ENCODE measurements at regions not wholly inside any gene's neighbourhood (a gene's known extent, or its start where the extent isn't known, plus 50 kb on each side); places are given as distances from the start of the nearest gene placed in this dataset.
"Not testable (repeated sequence)": the region's sequence is repeated elsewhere in the genome, so short reads cannot be mapped to it uniquely, and the experiment has no call there.

DNA sequence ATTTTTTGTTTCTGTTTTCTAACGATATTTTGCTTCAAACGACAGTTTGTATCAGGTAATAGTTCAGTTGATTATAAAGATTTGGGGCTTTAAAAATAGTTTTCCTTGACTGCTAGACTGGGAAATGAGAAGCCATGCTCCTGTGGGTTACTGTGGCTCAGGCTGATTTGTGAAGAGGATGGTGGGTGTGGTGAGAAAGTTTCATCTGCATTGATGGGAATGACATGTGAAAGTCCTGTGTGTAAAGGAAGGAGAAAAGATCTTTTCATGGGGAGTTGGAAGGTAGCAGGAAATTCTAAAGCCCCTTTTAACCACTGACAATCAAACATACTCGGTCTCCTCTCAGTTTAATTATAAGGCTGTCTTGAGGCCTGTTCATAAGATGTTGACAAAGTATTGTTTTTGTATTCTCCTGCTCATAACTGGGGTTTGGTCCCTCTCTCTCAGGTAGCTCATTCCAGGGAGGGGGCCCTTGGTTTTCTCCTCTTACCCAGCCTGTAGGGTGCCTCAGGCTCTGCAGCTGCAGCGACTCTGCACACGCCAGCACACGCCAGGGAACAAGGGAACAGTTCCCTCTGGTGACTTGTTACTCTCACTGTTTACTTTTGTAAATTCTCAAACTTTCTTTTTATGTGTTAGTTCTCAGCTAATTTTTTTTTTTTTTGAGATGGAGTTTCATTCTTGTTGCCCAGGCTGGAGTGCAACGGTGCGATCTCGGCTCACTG is 91.6 kb downstream of the CARTPT start:
- Histone ChIP-seq H3K36me3 (no peaks in the 10 kb centered on the region), H3K4me3 (no peak overlapping the region; a peak in 1 of 20 replicates), H3K4me1 (peaks cover 17 to 23% (median 21%) of the 10 kb centered on the region in 10 experiments), H3K27ac (peak overlapping the region in 3 of 11 experiments; percentile 9 to 38 (median 14); a peak in 3 of 22 replicates), H3K27me3 (no peaks in the 10 kb centered on the region), H3K9ac (peak overlapping the region in 3 of 11 experiments; percentile 14 to 17 (median 14); a peak in 1 of 22 replicates), H3K4me2 (peak overlapping the region; percentile 60 to 88 (median 84)), H3K9me3 (replicated peaks in 1 of 11) (no peaks in the 10 kb centered on the region), H4K20me1 (no peaks in the 10 kb centered on the region)
- TF ChIP-seq Cebpa-rat (IDR thresholded peaks at IDR 0.05) = no peak

DNA sequence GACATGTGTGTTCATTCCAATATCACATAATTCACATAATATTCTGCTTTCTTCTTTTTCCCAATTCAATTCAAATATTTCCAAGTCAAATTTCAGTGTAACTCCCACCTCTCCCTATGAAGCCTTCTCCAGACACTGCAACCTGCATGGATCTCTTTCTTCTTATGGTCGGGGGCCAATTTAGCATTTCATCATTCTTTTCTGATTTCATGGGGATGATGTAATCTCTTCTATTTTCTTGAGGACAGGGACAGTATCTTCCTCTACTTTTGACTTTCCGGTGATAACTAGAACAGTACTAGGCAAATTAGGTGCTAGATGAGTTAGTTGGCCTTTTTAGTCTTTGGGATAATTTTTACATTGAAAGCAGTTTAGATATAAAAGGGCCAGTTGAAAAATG is 92.7 kb downstream of the CARTPT start:
- H3K27ac ChIP-seq = no peak overlapping the region
- H3K4me2 ChIP-seq = no peak overlapping the region
- no peak for TF ChIP-seq Cebpa-rat (IDR thresholded peaks at IDR 0.05)
- H3K9ac ChIP-seq = no peak overlapping the region
- no peak overlapping the region for H3K4me3 ChIP-seq
- H4K20me1 ChIP-seq = no peaks in the 10 kb centered on the region
- no peaks in the 10 kb centered on the region for H3K36me3 ChIP-seq
- H3K9me3 ChIP-seq (replicated peaks in 1 of 11) = no peaks in the 10 kb centered on the region
- H3K4me1 ChIP-seq = peaks cover 17 to 23% (median 21%) of the 10 kb centered on the region in 10 experiments
- H3K27me3 ChIP-seq = no peaks in the 10 kb centered on the region

DNA sequence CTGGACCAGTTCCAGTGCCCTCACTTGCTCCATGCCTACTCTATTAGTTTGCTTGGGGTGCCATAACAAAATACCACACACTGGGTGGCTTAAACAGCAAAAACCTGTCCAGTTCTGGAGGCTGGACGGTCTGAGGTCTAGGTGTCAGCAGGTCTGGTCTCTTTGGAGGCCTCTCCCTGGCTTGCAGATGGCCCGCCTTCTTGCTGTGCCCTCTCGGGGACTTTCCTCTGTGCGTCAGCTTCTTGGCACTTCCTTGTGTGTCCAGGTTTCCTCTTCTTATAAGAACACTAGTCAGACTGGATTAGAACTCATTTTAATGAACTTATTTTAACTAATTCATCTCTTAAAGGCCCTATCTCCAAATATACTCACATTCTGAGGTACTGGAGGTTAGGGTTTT is 97.2 kb downstream of the CARTPT start:
- Histone ChIP-seq H3K9ac (no peak overlapping the region), H3K36me3 (no peaks in the 10 kb centered on the region), H3K27me3 (no peaks in the 10 kb centered on the region), H3K4me2 (no peak overlapping the region), H3K27ac (no peak overlapping the region), H4K20me1 (no peaks in the 10 kb centered on the region), H3K4me3 (no peak overlapping the region), H3K4me1 (peaks cover 0 to 2% (median under 1%) of the 10 kb centered on the region in 10 experiments; a peak in 12 of 20 replicates), H3K9me3 (replicated peaks in 1 of 11) (peaks cover 7 to 19% (median 10%) of the 10 kb centered on the region in 11 experiments; a peak in 19 of 22 replicates)
- TF ChIP-seq Cebpa-rat (IDR thresholded peaks at IDR 0.05) = no peak

DNA sequence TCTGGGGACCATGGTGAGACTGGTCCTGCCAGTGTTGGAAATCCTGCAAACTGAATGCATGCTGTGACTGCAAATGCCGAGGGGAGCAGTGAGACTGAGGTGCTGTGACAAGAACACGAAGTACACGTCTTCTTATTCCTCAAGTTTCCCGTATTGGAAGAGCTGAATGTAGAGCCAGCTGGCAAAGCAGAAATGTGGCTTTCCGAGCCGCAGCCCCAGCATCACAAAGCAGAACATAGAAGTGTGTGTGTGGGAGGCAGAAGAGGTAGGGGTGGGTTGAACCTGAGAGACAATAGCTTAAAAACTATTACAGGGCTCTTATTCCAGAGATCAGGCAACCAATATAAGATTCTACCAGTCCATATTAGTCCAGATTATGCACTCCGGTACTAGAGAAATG is 98.8 kb downstream of the CARTPT start:
- Histone ChIP-seq H3K9me3 (replicated peaks in 1 of 11) (peaks cover 11 to 34% (median 20%) of the 10 kb centered on the region in 11 experiments; a peak in 20 of 22 replicates), H3K4me3 (no peak overlapping the region), H3K4me1 (no peaks in the 10 kb centered on the region), H3K9ac (no peak overlapping the region), H3K4me2 (no peak overlapping the region), H3K36me3 (no peaks in the 10 kb centered on the region), H4K20me1 (no peaks in the 10 kb centered on the region), H3K27ac (no peak overlapping the region), H3K27me3 (no peaks in the 10 kb centered on the region)
- no peak for TF ChIP-seq Cebpa-rat (IDR thresholded peaks at IDR 0.05)

DNA sequence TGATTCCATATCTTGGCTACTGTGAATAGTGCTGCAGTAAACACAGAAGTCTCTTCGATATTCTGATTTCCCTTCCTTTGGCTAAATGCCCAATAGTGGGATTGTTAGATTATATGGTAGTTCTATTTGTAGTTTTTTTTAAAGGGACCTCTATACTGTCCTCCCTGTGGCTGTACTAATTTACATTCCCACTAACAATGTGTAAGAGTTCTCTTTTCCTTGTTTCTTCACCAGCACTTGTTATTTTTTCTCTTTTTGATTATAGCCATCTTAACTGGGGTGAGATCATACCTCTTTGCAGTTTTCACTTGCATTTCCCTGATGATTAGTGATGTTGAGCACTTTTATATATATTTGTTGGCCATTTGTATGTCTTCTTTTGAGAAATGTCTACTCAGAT is 102.0 kb downstream of the CARTPT start:
- Histone ChIP-seq H3K27ac (no peak overlapping the region), H3K4me2 (no peak overlapping the region), H3K27me3 (no peaks in the 10 kb centered on the region), H4K20me1 (no peaks in the 10 kb centered on the region), H3K4me3 (no peak overlapping the region), H3K36me3 (no peaks in the 10 kb centered on the region; a peak in 1 of 22 replicates), H3K9me3 (replicated peaks in 1 of 11) (peaks cover 28 to 65% (median 36%) of the 10 kb centered on the region in 11 experiments), H3K9ac (no peak overlapping the region), H3K4me1 (no peaks in the 10 kb centered on the region)
- TF ChIP-seq Cebpa-rat (IDR thresholded peaks at IDR 0.05) = no peak

DNA sequence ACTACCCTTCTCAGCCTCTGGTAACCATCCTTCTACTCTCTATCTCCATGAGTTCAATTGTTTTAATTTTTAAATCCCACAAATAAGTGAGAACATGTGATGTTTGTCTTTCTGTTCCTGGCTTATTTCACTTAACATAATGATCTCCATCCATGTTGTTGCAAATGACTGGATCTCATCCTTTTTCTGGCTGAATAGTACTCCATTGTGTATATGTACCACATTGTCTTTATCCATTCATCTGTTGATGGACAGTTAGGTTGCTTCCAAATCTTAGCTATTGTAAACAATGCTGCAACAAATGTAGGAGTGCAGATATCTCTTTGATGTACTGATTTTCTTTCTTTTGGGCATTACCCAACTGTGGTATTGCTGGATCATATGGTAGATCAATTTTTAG is 103.0 kb downstream of the CARTPT start:
- not testable (repeated sequence) for H3K4me3 ChIP-seq, H3K4me2 ChIP-seq, H3K27ac ChIP-seq, H3K36me3 ChIP-seq, H3K27me3 ChIP-seq, H3K4me1 ChIP-seq, H4K20me1 ChIP-seq, H3K9ac ChIP-seq
- peaks cover 39 to 76% (median 46%) of the 10 kb centered on the region in 11 experiments for H3K9me3 ChIP-seq (replicated peaks in 1 of 11)

DNA sequence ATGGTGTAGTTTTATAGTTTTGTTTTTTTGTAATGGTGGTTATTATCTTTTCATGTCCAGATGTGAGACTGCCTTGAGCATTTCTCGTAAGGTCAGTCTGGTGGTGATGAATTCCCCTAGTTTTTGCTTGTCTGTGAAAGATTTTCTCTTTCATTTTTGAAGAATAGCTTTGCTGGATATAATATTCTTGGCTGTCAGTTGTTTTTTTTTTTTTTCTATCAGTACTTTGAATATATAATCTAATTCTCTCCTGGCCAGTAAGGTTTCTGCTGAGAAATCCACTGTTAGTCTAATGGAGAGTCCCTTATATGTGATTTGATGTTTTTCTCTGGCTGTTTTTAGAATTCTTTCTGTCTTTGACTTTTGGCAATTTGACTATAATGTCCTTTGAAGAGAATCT is 106.9 kb downstream of the CARTPT start:
- no peaks in the 10 kb centered on the region for H3K27me3 ChIP-seq
- no peak overlapping the region for H3K4me2 ChIP-seq
- H3K4me1 ChIP-seq = peaks cover 19 to 30% (median 22%) of the 10 kb centered on the region in 10 experiments
- no peak overlapping the region for H3K27ac ChIP-seq
- H4K20me1 ChIP-seq = no peaks in the 10 kb centered on the region
- no peak overlapping the region for H3K9ac ChIP-seq
- H3K36me3 ChIP-seq = peaks cover 0 to 14% (median 0%) of the 10 kb centered on the region in 11 experiments; a peak in 7 of 22 replicates
- H3K9me3 ChIP-seq (replicated peaks in 1 of 11) = peaks cover 61 to 89% (median 66%) of the 10 kb centered on the region in 11 experiments
- H3K4me3 ChIP-seq = no peak overlapping the region
- no peak for TF ChIP-seq Cebpa-rat (IDR thresholded peaks at IDR 0.05)

DNA sequence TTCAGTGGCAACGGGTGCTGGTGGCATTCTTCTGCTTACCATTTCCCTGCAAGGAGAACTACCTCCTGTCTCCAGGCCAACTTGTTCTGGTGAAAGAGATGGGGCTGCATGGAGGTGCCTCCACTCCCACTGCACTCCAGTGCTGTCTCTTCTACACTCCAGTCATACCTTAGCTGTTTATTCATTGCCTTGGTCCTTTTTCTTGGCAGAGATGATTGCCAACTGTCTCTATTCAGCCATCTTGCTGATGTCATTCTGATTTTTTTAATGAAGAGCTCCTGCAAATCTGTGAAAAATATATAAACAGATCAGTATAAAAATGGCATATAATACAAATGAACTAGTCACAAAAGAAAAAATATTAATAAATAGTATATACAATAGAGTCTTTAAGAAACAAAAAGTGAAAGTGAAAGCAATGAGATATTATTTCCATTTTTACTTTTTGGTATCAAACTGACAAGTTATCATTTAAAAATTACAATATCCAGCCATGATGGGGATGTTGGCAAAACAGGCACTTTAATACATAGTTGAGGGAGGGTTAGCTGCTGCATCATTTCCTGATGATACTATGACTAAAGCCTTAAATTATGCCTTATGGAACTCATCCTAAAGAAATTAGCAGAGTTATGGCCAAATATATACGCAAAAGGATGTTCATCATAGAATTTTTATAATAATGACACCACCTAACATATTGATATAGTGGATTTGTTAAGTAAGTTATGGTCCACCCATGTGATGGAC is 109.4 kb downstream of the CARTPT start:
- H3K36me3 ChIP-seq = peaks cover 0 to 14% (median 0%) of the 10 kb centered on the region in 11 experiments; a peak in 7 of 22 replicates

DNA sequence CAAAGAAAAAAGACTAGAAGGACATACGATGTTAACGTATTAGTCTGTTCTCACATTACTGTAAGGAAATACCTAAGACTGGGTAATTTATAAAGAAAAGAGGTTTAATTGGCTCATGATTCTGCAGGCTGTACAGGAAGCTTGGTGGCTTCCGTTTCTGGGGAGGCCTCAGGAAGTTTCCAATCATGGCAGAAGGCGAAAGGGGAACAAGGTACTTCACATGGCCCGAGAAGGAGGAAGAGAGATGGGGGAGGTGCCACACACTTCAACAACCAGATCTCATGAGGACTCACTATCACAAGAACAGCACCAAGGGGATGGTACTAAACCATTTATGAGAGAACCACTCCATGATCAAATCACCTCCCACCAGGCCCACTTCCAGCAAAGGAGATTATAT is 110.1 kb downstream of the CARTPT start:
- H3K4me3 ChIP-seq = peak overlapping the region in 6 of 10 experiments; percentile 15 to 36 (median 26); a peak in 6 of 20 replicates
- peak overlapping the region; percentile 56 to 90 (median 82); a peak in 21 of 22 replicates for H3K4me2 ChIP-seq

More for the DNA sequence above, 109.4 kb downstream of the CARTPT start:
- H4K20me1 ChIP-seq = no peaks in the 10 kb centered on the region
- peaks cover 48 to 65% (median 57%) of the 10 kb centered on the region in 11 experiments for H3K9me3 ChIP-seq (replicated peaks in 1 of 11)
- peaks cover 26 to 55% (median 47%) of the 10 kb centered on the region in 10 experiments for H3K4me1 ChIP-seq
- H3K27me3 ChIP-seq = no peaks in the 10 kb centered on the region
- H3K4me3 ChIP-seq = peak overlapping the region in 5 of 10 experiments; percentile 18 to 44 (median 22); a peak in 7 of 20 replicates
- peak overlapping the region in 1 of 11 experiments; percentile 28; a peak in 3 of 22 replicates for H3K4me2 ChIP-seq
- no peak for TF ChIP-seq Cebpa-rat (IDR thresholded peaks at IDR 0.05)
- H3K27ac ChIP-seq = peak overlapping the region in 8 of 11 experiments; percentile 19 to 81 (median 60); a peak in 11 of 22 replicates
- H3K9ac ChIP-seq = no peak overlapping the region

More for the DNA sequence above, 110.1 kb downstream of the CARTPT start:
- peak overlapping the region; percentile 47 to 81 (median 77); a peak in 19 of 22 replicates for H3K27ac ChIP-seq
- peaks cover 48 to 58% (median 53%) of the 10 kb centered on the region in 11 experiments for H3K9me3 ChIP-seq (replicated peaks in 1 of 11)
- no peaks in the 10 kb centered on the region for H3K27me3 ChIP-seq
- peaks cover 0 to 14% (median 0%) of the 10 kb centered on the region in 11 experiments; a peak in 7 of 22 replicates for H3K36me3 ChIP-seq
- no peak for TF ChIP-seq Cebpa-rat (IDR thresholded peaks at IDR 0.05)
- H4K20me1 ChIP-seq = no peaks in the 10 kb centered on the region
- peaks cover 26 to 62% (median 54%) of the 10 kb centered on the region in 10 experiments for H3K4me1 ChIP-seq
- H3K9ac ChIP-seq = peak overlapping the region in 2 of 11 experiments; percentile 57 to 60; a peak in 4 of 22 replicates
